ENCODE measurements at regions not wholly inside any gene's neighbourhood (a gene's known extent, or its start where the extent isn't known, plus 50 kb on each side); places are given as distances from the start of the nearest gene placed in this dataset.

DNA sequence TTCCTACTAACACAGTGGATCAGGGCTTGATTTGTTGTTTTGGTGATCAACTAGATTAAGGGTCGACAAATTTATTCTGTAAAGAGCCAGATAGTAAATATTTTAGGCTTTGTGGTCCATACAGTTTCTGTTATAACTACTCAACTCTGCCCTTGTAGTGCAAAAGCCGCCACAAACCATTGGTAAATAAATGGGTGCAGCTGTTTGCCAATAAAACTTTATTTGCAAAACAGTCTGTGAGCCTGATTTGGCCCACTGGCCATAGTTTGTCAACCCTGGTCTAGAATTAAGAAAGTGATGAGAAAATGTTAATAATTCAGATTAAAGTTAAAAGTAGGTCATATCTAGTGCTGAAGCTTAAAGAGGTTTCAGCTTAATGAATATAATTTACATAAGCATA is 84.0 kb upstream of the TRIM2 start:
- no peaks in the 10 kb centered on the region for H3K9me3 ChIP-seq (ENCODE audit: control insufficient read depth in 4 of 4, low read length in 3 of 4)
- no peaks in the 10 kb centered on the region for H3K27me3 ChIP-seq (ENCODE audit: control insufficient read depth in 4 of 4, insufficient read depth in 4 of 4, low read length in 3 of 4)
- H3K4me1 ChIP-seq (ENCODE audit: control insufficient read depth in 4 of 4, insufficient read depth in 4 of 4, low read length in 3 of 4), result no peaks in the 10 kb centered on the region
- WGBS, result 90% methylated on average over 2 of the region's 2 CpGs
- no peak overlapping the region for H3K27ac ChIP-seq (ENCODE audit: low read depth in 1 of 2, low read length in 2 of 2)
- no peak overlapping the region for H3K9ac ChIP-seq (ENCODE audit: low read depth in 1 of 2, low read length in 2 of 2)
- no peak for TF ChIP-seq FOXA2 (IDR thresholded peaks at IDR 0.05)
- no peak for TF ChIP-seq HNF4G (IDR thresholded peaks at IDR 0.05)
- TF ChIP-seq JUND (IDR thresholded peaks at IDR 0.05), result no peak
- TF ChIP-seq, protein P1, sequence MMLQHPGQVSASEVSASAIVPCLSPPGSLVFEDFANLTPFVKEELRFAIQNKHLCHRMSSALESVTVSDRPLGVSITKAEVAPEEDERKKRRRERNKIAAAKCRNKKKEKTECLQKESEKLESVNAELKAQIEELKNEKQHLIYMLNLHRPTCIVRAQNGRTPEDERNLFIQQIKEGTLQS (IDR thresholded peaks at IDR 0.05), result no peak
- TF ChIP-seq, protein P2, sequence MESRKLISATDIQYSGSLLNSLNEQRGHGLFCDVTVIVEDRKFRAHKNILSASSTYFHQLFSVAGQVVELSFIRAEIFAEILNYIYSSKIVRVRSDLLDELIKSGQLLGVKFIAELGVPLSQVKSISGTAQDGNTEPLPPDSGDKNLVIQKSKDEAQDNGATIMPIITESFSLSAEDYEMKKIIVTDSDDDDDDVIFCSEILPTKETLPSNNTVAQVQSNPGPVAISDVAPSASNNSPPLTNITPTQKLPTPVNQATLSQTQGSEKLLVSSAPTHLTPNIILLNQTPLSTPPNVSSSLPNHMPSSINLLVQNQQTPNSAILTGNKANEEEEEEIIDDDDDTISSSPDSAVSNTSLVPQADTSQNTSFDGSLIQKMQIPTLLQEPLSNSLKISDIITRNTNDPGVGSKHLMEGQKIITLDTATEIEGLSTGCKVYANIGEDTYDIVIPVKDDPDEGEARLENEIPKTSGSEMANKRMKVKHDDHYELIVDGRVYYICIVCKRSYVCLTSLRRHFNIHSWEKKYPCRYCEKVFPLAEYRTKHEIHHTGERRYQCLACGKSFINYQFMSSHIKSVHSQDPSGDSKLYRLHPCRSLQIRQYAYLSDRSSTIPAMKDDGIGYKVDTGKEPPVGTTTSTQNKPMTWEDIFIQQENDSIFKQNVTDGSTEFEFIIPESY (IDR thresholded peaks at IDR 0.05), result no peak
- TF ChIP-seq, protein P3, sequence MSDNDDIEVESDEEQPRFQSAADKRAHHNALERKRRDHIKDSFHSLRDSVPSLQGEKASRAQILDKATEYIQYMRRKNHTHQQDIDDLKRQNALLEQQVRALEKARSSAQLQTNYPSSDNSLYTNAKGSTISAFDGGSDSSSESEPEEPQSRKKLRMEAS (IDR thresholded peaks at IDR 0.05), result no peak
- TF ChIP-seq, protein P4, sequence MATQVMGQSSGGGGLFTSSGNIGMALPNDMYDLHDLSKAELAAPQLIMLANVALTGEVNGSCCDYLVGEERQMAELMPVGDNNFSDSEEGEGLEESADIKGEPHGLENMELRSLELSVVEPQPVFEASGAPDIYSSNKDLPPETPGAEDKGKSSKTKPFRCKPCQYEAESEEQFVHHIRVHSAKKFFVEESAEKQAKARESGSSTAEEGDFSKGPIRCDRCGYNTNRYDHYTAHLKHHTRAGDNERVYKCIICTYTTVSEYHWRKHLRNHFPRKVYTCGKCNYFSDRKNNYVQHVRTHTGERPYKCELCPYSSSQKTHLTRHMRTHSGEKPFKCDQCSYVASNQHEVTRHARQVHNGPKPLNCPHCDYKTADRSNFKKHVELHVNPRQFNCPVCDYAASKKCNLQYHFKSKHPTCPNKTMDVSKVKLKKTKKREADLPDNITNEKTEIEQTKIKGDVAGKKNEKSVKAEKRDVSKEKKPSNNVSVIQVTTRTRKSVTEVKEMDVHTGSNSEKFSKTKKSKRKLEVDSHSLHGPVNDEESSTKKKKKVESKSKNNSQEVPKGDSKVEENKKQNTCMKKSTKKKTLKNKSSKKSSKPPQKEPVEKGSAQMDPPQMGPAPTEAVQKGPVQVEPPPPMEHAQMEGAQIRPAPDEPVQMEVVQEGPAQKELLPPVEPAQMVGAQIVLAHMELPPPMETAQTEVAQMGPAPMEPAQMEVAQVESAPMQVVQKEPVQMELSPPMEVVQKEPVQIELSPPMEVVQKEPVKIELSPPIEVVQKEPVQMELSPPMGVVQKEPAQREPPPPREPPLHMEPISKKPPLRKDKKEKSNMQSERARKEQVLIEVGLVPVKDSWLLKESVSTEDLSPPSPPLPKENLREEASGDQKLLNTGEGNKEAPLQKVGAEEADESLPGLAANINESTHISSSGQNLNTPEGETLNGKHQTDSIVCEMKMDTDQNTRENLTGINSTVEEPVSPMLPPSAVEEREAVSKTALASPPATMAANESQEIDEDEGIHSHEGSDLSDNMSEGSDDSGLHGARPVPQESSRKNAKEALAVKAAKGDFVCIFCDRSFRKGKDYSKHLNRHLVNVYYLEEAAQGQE (IDR thresholded peaks at IDR 0.05), result no peak
- no peak for TF ChIP-seq YY1 (IDR thresholded peaks at IDR 0.05)
- no peak for TF ChIP-seq HNF4A (conservative IDR thresholded peaks at IDR 0.05)
- no peak for TF ChIP-seq RXRA (IDR thresholded peaks at IDR 0.05)
- TF ChIP-seq SP1 (IDR thresholded peaks at IDR 0.05), result no peak
- no peak for TF ChIP-seq EGR1 (IDR thresholded peaks at IDR 0.05; ENCODE audit: low read depth in 2 of 2)
- TF ChIP-seq, protein P5, sequence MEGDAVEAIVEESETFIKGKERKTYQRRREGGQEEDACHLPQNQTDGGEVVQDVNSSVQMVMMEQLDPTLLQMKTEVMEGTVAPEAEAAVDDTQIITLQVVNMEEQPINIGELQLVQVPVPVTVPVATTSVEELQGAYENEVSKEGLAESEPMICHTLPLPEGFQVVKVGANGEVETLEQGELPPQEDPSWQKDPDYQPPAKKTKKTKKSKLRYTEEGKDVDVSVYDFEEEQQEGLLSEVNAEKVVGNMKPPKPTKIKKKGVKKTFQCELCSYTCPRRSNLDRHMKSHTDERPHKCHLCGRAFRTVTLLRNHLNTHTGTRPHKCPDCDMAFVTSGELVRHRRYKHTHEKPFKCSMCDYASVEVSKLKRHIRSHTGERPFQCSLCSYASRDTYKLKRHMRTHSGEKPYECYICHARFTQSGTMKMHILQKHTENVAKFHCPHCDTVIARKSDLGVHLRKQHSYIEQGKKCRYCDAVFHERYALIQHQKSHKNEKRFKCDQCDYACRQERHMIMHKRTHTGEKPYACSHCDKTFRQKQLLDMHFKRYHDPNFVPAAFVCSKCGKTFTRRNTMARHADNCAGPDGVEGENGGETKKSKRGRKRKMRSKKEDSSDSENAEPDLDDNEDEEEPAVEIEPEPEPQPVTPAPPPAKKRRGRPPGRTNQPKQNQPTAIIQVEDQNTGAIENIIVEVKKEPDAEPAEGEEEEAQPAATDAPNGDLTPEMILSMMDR (IDR thresholded peaks at IDR 0.05; ENCODE audit: low read depth, low read length, missing input control), result no peak
- no peak for TF ChIP-seq FOXA1 (IDR thresholded peaks at IDR 0.05)
- no peaks in the 10 kb centered on the region for H3K36me3 ChIP-seq (ENCODE audit: control insufficient read depth in 4 of 4, insufficient read depth in 3 of 4, low read depth in 1 of 4, low read length in 3 of 4)
- no peak for DNase-seq (ENCODE audit: low spot score)
- no peak overlapping the region for H3K4me3 ChIP-seq (ENCODE audit: low read depth in 1 of 3, low read length in 3 of 3)

DNA sequence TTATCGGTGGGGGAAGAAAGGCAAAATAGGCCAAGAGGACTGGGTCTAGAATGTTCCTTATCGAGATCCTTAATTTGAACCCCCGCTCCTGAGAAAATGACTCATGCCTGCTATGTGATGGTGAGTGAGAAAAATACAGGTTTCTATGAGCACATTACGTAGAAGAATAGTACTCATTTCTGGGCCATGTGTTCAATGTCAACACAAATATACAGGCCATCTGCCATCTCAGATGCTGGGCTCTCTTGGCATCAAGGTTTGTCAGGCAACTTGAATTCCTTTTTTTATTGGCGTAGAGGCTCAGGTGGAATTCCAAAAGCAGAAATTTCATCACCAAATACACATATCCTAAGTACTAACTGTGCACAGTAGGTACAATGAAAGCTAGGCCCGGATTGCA is 81.4 kb upstream of the TRIM2 start:
- WGBS, result 78% methylated on average over 6 of the region's 6 CpGs
- no peak for DNase-seq (ENCODE audit: low spot score)
- no peaks in the 10 kb centered on the region for H3K36me3 ChIP-seq (ENCODE audit: control insufficient read depth in 4 of 4, insufficient read depth in 3 of 4, low read depth in 1 of 4, low read length in 3 of 4)
- H3K4me3 ChIP-seq (ENCODE audit: low read depth in 1 of 3, low read length in 3 of 3), result no peak overlapping the region
- H3K9me3 ChIP-seq (ENCODE audit: control insufficient read depth in 4 of 4, low read length in 3 of 4), result no peaks in the 10 kb centered on the region
- H3K27me3 ChIP-seq (ENCODE audit: control insufficient read depth in 4 of 4, insufficient read depth in 4 of 4, low read length in 3 of 4), result no peaks in the 10 kb centered on the region
- H3K9ac ChIP-seq (ENCODE audit: low read depth in 1 of 2, low read length in 2 of 2), result no peak overlapping the region
- no peak overlapping the region for H3K27ac ChIP-seq (ENCODE audit: low read depth in 1 of 2, low read length in 2 of 2)
- peaks cover 0 to 6% (median 4%) of the 10 kb centered on the region in 4 donors for H3K4me1 ChIP-seq (ENCODE audit: control insufficient read depth in 4 of 4, insufficient read depth in 4 of 4, low read length in 3 of 4)
- TF ChIP-seq, protein P2 (IDR thresholded peaks at IDR 0.05), result no peak
- TF ChIP-seq JUND (IDR thresholded peaks at IDR 0.05), result no peak
- no peak for TF ChIP-seq NR2F2 (IDR thresholded peaks at IDR 0.05)
- TF ChIP-seq HNF4G (IDR thresholded peaks at IDR 0.05), result no peak
- TF ChIP-seq, protein P4 (IDR thresholded peaks at IDR 0.05), result no peak
- no peak for TF ChIP-seq TAF1 (conservative IDR thresholded peaks at IDR 0.05)
- TF ChIP-seq, protein P3 (IDR thresholded peaks at IDR 0.05), result no peak
- no peak for TF ChIP-seq EGR1 (IDR thresholded peaks at IDR 0.05; ENCODE audit: low read depth in 2 of 2)
- TF ChIP-seq GABPA (IDR thresholded peaks at IDR 0.05 in 1 of 2, conservative IDR thresholded peaks at IDR 0.05 in 1 of 2), result no peak
- no peak for TF ChIP-seq RXRA (IDR thresholded peaks at IDR 0.05)
- no peak for TF ChIP-seq FOXA1 (IDR thresholded peaks at IDR 0.05)
- no peak for TF ChIP-seq FOXA2 (IDR thresholded peaks at IDR 0.05)
- TF ChIP-seq HNF4A (conservative IDR thresholded peaks at IDR 0.05), result no peak
- TF ChIP-seq, protein P1 (IDR thresholded peaks at IDR 0.05), result no peak
